Lower lobe of right lung (tissue), 2 donors: ENCODE measurements at regions not wholly inside any gene's neighbourhood (a gene's known extent, or its start where the extent isn't known, plus 50 kb on each side); places are given as distances from the start of the nearest gene placed in this dataset.

Source experiments
- ATAC-seq, 2 donors: fragments of 200-7000 bp; cut with Tn5 transposase; one replicate each; pipeline ENCODE4 v1.9.1; 2020 to 2022; ENCODE audit warnings: mild to moderate bottlenecking in 2 of 2, moderate library complexity in 2 of 2
- DNase-seq: peaks from one replicate; pipeline ENCODE4 v3.0.0-alpha.2; 2020
- H3K27ac ChIP-seq: fragments of 200-600 bp; one replicate; pipeline ENCODE4 v1.8.0; 2022
- H3K27me3 ChIP-seq: fragments of 200-600 bp; one replicate; pipeline ENCODE4 v1.8.0; 2022; ENCODE audit warnings: low read depth
- H3K36me3 ChIP-seq: fragments of 200-600 bp; one replicate; pipeline ENCODE4 v1.8.0; 2022; ENCODE audit warnings: mild to moderate bottlenecking
- H3K4me1 ChIP-seq: fragments of 200-600 bp; one replicate; pipeline ENCODE4 v1.8.0; 2022
- H3K4me3 ChIP-seq: fragments of 200-600 bp; one replicate; pipeline ENCODE4 v1.8.0; 2022; ENCODE audit warnings: mild to moderate bottlenecking
- H3K9me3 ChIP-seq: fragments of 200-600 bp; one replicate; pipeline ENCODE4 v1.8.0; 2022
- intact Hi-C: fragments of 100-400 bp; cut with DNase I; formaldehyde crosslinking; loops from one replicate; pipeline ENCODE4 v1.11.0; 2022
- TF ChIP-seq, protein P1 (sequence below): fragments of 200-600 bp; IDR thresholded peaks from one replicate; pipeline ENCODE4 v1.8.0; 2022; ENCODE audit warnings: antibody characterized with exemption, mild to moderate bottlenecking
- donor health status: DM: no; HTN: yes; CAD: no; lungs with severe emphysema.

DNA sequence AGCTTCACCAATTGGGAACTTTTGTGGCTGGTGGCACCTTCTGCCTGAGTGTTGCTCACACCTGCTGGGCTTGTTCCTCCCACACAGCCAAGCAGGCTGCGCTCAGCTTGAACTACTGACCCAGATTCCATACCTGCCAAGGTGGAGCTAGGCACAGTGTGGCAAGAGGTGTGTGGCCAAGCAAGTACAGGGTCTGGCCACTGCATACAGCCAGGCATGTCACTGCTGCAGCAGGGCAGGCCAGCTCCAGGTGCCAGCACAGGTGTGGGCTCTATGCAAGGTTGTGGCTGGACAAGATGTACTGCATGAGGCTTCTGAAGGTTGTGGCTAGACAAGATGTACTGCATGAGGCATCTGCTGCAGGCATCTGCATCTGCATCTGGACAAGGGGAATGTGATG is 1254.8 kb downstream of the AMY1C start:
- intact Hi-C loops, result no loop called here
- ATAC-seq (peak in 1 of 2 donors; percentile 48), DNase-seq (no peak)
- Histone ChIP-seq H3K27ac (no peak overlapping the region), H3K36me3 (no peaks in the 10 kb centered on the region), H3K9me3 (no peaks in the 10 kb centered on the region), H3K4me1 (no peaks in the 10 kb centered on the region), H3K4me3 (no peak overlapping the region), H3K27me3 (no peaks in the 10 kb centered on the region)
- TF ChIP-seq, protein P1, sequence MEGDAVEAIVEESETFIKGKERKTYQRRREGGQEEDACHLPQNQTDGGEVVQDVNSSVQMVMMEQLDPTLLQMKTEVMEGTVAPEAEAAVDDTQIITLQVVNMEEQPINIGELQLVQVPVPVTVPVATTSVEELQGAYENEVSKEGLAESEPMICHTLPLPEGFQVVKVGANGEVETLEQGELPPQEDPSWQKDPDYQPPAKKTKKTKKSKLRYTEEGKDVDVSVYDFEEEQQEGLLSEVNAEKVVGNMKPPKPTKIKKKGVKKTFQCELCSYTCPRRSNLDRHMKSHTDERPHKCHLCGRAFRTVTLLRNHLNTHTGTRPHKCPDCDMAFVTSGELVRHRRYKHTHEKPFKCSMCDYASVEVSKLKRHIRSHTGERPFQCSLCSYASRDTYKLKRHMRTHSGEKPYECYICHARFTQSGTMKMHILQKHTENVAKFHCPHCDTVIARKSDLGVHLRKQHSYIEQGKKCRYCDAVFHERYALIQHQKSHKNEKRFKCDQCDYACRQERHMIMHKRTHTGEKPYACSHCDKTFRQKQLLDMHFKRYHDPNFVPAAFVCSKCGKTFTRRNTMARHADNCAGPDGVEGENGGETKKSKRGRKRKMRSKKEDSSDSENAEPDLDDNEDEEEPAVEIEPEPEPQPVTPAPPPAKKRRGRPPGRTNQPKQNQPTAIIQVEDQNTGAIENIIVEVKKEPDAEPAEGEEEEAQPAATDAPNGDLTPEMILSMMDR, result no peak

DNA sequence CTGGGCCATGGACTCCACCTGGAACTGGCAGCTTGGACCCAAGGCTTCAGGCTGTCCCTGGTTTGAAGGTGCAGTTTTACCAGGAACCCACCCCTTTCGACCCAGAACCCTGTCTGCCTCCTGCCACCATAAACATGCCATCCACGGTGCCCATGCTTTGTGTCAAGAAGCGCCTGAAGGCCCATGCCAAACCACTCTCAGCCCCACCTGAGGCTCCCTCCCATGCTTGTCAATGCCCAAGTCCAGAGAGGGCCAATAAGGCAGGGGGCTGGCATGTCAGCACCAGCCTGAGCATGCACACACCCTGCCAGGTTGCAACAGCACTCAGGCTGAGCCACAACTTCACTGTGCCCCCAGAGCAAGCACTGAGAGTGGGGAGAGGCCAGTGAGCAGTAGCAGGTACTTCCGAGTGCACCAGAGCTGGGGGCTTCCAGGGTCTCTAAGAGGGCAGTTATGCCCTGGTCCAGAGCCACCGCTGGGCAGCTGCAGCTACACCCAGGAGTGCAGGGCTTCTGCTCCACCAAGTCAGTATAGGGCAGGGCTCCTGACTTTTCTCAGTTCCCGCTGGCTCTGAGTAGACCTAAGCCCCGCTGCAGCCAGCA is 1256.0 kb downstream of the AMY1C start:
- DNase-seq, result no peak
- Histone ChIP-seq H3K9me3 (no peaks in the 10 kb centered on the region), H3K36me3 (no peaks in the 10 kb centered on the region), H3K4me3 (no peak overlapping the region), H3K4me1 (no peaks in the 10 kb centered on the region), H3K27me3 (no peaks in the 10 kb centered on the region), H3K27ac (no peak overlapping the region)
- intact Hi-C loops, result no loop called here
- ATAC-seq, result peak in 1 of 2 donors; percentile 42
- TF ChIP-seq, protein P1, result no peak

DNA sequence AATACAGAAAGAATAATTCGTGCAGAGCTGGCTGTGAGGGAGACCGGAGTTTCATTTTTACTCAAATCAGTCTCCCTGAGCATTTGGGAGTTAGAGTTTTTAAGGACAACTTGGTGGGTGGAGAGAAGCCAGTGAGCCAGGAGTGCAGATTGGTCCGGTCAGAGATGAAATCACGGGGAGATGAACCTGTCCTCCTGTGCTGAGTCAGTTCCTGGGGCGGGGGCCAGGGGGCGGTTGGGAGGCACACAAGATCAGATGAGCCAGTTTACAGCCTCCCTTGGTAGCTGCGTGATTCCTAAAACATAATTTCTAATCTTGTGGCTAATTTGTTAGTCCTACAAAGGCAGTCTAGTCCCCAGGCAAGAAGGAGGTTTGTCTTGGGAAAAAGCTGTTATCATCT is 1267.9 kb downstream of the AMY1C start:
- intact Hi-C loops, result no loop called here
- H3K27me3 ChIP-seq, result no peaks in the 10 kb centered on the region
- ATAC-seq (no peak), DNase-seq (no peak)
- TF ChIP-seq, protein P1, result no peak
- no peaks in the 10 kb centered on the region for H3K9me3 ChIP-seq
- no peaks in the 10 kb centered on the region for H3K36me3 ChIP-seq
- no peak overlapping the region for H3K27ac ChIP-seq
- no peaks in the 10 kb centered on the region for H3K4me1 ChIP-seq
- H3K4me3 ChIP-seq, result no peak overlapping the region

DNA sequence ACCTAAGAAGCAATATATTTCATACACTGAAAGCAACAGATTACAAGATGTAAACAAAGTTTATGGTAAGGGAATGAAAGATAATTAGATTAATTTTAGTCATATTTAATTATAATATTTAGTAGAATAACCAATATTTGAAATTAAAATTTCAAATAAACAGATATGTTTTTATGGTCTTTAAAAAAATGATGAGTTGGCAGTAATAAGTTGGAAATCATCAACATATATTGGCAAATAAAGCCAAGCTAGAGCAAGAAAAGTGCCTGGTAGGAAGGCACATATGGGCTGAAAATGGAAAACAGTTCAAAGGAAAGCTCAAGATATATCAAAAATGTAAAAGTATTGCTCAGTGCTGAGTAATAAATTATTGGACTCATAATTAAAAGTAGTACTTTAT is 1274.0 kb downstream of the AMY1C start:
- no peak for DNase-seq
- Histone ChIP-seq H3K4me3 (no peak overlapping the region), H3K27ac (no peak overlapping the region), H3K36me3 (no peaks in the 10 kb centered on the region), H3K27me3 (no peaks in the 10 kb centered on the region), H3K4me1 (no peaks in the 10 kb centered on the region), H3K9me3 (no peaks in the 10 kb centered on the region)
- no peak for ATAC-seq
- intact Hi-C loops, result no loop called here
- TF ChIP-seq, protein P1, result no peak

DNA sequence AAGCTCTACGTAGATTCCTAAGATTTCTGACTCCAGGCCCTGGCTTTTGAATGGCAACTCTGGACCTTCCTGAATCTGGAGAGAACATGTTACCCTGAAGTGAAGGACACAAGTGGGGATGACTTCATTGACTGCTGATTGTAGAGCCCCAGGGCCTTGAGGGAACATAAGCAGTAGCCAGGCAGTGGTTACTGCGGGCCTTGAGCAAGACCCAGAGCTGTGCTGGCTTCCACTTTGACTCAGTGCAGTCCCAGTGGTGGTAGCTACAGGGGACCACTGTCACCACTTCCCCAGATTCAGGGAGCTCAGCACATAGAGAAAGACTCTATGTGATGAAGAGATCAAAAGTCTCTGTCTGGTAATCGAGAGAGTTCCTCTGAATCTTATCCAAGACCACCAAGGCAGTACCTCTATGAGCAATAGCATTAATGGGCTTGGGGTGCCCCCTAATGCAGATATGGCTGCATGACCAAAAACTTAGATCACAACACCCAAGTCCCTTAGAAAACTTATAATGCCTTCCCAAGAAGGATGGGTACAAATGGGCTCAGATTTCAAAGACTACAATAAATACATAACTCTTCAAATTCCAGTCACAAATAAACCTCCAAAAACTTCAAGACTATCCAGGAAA is 1278.3 kb downstream of the AMY1C start:
- no peak overlapping the region for H3K27ac ChIP-seq
- intact Hi-C loops, result no loop called here
- H3K4me1 ChIP-seq, result no peaks in the 10 kb centered on the region
- no peak for ATAC-seq
- TF ChIP-seq, protein P1, result no peak
- H3K27me3 ChIP-seq, result no peaks in the 10 kb centered on the region
- DNase-seq, result no peak
- no peaks in the 10 kb centered on the region for H3K9me3 ChIP-seq
- no peak overlapping the region for H3K4me3 ChIP-seq
- H3K36me3 ChIP-seq, result no peaks in the 10 kb centered on the region
